AG20443 (cell line): ENCODE measurements at regions not wholly inside any gene's neighbourhood (a gene's known extent, or its start where the extent isn't known, plus 50 kb on each side); places are given as distances from the start of the nearest gene placed in this dataset.
"Not testable (repeated sequence)": the region's sequence is repeated elsewhere in the genome, so short reads cannot be mapped to it uniquely, and the experiment has no call there.

Experiments used
- DNase-seq: peaks from one replicate; pipeline ENCODE4 v3.0.0; 2012; ENCODE audit warnings: low spot score, mixed read lengths

DNA sequence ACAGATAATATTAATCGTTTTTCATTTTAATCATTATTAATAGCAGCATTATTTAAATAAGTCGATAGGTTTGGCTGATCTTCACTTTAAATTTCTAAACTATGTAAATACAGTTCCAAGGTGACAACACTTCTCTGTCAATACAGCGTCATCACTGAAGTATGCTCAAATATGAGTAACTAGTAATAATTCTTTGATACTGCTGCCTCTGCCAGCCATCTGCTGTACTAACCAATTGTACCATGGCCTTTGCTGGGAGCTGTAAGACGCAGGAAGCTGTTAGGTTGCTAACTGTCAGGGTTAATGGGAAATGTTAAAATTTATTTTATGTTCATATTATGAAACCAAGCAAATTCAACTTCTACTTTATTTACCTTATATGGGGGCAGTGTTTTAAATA lies 1650.5 kb upstream of the LRRTM3 start:
- DNase-seq: no peak

DNA sequence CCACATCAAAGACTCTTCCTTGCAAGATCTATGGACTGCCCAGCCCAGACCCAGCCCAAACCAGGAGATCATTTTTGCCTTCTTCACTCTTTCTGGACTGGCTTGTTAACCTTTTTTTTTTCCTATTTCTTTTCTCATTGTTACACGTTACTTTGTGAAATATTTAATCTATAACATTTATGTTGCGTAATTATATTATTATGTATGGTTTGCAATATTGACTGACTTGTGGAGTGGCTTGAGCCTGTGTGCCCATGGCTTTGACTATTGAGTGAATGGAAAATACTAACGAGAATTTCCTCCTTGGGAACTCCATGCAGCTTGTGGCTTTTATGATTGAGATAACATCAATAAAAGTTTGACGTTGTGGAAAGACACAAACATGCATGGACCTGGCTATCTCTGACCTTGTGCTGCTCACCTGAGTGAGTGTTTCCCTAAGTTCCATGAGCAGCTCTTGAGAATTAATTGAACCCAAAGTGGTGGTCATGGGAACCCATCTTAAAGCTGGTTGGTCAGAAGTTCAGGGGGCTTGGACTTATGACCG lies 1641.3 kb upstream of the LRRTM3 start:
- no peak for DNase-seq

DNA sequence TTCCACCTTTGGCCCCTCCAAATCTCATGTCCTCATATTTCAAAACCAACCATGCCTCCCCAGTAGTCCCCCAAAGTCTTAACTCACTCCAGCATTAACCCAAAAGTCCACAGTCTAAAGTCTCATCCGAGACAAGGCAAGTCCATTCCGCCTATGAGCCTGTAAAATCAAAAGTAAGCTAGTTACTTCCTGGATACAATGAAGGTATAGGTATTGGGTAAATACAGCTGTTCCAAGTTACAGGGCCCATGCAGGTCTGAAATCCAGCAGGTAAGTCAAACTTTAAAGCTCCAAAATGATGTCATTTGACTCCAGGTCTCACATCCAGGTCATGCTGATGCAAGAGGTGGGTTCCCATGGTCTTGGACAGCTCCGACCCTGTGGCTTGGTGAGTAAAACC lies 1640.1 kb upstream of the LRRTM3 start:
- not testable (repeated sequence) for DNase-seq

DNA sequence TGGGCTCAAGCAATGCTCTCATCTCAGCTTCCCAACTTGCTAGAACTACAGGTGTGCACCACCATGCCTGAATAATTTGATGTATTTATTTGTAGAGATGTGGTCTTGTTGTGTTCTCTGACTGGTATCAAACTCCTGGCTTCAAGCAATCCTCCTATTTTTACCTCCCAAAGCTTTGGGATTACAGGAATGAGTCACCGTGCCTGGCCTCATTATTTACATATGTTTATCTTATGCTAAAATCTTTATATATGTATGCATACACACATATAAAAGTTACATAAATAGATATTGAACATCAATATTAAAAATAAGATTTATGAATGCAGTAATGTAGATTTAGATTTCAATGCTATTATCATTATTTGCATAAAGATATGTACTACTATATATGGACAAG lies 1634.5 kb upstream of the LRRTM3 start:
- no peak for DNase-seq

DNA sequence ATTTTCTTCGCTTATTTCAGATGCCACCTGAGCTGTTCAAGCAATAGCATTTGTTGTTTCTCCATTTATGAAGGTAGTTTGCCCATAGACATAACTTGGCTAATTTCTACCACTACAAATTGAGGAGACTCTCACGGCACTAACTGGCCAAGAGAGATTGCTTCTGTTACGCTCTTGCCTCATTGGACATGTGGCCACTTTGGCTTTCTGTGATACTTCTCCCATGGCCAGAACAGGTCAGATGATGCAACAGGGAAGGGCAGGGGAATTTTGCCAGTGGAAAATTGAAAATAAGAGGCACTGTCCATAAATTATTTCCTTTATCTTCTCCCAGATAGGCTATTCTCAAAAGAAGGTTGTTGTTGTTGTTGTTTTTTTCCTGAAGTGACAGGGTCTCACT lies 1633.3 kb upstream of the LRRTM3 start:
- DNase-seq: no peak

DNA sequence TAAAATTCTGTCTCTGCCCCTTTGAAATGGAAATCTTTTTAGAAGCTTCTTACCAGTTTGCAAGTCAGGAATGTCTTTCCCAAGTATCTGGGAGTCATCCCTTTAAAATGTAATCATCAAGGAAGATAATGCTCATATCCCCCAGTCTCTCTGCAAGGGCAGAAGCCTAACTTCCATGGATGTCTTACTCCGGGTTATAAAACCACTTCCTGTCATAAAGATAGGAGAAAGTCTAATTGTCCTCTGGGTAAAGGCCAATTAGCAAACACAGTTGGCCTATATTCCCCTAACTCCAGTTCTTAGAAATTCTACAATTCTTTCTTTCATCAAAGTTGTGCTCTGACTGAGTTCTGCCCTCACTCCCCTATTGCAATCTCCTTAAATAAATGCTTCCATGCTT lies 1631.5 kb upstream of the LRRTM3 start:
- no peak for DNase-seq

DNA sequence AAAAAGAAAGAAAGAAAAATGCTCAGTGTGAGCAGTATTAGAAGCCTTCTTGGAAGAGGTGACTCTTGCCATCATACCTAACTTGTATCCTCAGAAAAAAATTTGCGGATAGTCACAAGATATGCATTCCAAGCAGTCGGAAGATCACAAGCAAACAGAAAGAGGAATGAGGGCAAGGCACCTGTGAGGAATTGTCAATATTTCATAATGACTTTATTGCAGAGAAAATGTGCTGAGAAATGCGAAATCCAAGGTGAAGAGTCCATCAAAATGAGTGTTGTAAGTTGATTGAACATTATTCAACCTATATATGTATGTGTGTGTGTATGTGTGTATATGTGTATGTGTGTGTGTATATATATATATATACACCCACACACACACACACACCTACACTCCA lies 1624.7 kb upstream of the LRRTM3 start:
- no peak for DNase-seq

DNA sequence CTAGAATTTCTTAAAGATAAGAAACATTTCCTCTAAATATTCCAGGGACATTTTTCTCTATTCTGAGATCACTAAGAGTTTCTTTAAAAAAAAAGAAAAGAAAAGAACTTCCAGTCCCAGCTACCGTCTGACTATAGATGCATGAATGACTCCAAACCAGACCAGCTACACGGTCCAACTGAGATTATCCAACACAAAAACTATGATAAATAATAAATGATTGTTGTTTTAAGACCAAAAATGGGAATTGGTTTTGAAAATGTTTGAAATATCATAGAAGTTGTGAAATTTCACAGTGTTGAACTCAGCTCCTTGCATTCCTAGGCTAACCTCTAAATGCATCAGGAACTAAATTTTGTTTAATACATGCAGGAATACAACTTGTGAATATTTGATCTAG lies 1619.6 kb upstream of the LRRTM3 start:
- no peak for DNase-seq

DNA sequence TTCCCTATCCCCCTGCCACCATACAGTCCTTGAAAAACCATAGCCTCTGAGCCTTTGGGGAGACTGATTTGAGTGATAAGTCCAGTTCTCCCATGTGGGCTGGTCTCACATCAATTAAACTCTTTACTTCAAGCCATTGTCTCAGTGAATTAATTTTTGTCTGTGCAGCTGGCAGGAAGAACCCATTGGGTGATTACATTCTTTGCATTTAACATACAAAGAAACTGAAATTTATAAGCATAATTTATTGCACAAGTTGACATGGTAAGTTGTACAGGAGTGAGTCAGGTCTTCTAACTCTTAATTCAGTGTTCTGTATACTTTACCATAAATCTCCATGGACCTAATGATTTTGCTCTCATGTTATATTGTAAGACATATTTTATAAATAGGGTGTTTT lies 1613.0 kb upstream of the LRRTM3 start:
- DNase-seq: no peak

DNA sequence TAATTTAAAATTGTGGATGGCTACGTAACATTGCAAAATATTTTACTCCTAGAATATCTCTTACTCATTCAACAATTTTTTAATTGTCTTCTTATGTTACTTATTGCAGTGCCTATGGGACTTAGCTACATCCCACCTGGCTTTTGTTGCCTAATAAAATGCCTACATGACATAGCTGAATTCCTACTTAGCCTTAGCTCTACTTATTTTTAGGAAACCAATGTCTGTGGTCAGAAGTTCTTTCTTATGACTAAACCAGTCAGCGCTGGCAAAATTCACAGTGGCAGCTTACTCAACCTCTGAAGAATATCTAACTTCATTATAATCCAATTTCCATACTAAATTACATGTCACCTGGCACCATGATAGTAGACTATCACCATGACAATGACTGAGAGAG lies 1612.4 kb upstream of the LRRTM3 start:
- DNase-seq: no peak

DNA sequence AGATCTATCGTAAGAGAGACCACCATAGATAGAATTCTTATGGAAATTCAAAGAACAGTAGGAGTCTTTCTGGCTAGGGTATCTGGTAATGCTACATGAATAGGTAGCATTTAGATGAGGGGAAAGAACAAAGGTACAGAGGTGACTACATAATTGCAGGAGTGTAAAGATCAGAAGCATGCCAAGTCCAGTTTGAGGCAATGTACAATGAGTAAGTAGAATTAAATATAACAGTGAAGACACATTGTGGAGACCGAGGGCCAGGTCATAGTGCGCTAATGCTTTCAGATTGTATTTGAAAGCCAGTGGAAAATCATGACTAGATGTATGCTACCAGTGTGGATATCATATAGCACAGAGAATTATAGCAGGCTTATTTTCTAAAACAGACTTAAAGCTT lies 1611.6 kb upstream of the LRRTM3 start:
- DNase-seq: no peak

DNA sequence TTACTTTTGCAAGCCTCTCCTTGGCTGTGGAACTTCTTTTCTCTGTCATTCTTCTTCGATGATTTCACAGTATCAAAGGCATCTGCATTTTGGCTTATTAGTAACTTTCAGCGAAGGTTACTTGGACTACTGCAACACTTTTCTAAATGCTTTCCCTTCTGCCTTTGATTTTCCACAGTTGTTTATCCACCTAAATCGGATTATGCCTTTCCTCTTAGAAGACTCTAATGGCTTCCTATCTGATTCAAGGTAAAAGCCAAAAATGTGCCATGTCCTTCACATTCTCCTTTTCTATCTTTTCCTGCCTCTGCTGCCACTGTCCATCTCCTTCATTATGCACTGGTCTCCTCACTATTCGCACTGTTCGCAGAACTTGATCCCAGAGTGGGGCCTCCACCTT lies 1606.3 kb upstream of the LRRTM3 start:
- no peak for DNase-seq

DNA sequence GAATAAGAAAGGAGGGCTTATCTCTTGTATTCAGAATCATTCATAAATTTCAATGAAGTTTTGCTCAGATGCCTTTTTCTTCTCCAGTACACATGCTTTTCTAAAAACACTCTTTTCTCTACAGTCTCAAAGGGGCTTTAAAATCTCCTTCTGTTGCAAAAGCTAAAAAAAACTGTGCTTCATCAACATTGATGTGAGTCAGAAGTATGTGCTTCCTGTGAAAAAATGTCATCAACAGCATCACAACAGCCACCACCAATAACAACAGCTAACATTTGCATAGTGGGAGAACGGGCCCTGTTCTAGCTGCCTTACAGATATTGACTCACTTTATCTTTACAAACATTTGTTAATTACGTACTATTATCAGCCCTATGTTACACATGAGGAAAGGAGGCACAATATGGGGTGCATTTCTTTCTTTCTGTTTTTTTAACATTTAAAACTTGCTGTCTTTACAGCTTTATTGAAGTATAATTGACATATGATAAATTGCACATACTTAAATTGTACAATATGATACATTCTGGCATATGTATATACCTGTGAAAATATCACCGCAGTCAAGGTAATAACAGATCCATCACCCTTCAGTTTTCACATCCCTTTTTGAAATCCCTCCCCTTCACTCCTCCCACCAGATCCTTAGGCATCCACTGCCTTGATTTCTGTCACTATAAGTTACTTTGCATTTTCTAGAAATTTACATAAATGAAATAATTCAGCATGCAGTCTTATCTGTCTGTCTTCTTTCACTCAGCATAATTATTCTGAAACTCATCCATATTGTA lies 1605.4 kb upstream of the LRRTM3 start:
- no peak for DNase-seq

DNA sequence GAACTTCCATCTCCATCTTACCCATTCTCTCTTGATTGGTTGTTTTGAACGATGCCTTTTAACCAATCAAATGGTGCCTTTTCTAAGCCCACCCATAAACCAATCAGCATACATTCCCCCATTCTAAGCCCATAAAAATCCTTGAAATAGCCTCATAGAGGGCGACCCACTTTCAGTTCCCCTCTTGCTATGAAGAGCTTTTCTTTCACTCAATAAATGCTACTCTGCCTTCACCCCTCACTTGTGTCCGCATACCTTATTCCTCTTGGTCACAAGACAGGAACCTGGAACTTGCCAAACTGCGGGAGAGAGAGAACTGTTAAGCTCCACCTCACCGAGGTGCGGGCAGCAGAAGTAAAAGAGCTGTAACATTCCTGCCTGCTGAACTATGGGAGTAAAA lies 1602.0 kb upstream of the LRRTM3 start:
- DNase-seq: no peak

DNA sequence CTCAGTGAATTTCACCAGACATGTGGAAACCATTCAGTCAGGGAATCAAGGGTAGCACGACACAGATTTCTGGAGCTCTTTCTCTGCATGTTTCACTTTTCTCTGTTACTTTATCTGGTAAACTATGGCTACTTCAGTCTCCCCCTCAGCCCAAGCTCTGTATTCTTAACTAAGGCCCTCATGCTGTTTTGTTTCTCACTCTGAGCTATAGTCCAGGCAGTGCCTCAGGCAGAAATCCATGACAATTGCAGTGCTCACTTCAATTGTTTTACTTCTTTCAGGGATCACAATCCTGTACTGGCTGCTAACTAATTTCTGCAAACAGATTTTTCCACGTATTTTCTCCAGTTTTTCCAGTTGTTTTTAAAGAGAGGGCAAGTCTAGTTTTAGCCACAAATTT lies 1599.9 kb upstream of the LRRTM3 start:
- DNase-seq: no peak

DNA sequence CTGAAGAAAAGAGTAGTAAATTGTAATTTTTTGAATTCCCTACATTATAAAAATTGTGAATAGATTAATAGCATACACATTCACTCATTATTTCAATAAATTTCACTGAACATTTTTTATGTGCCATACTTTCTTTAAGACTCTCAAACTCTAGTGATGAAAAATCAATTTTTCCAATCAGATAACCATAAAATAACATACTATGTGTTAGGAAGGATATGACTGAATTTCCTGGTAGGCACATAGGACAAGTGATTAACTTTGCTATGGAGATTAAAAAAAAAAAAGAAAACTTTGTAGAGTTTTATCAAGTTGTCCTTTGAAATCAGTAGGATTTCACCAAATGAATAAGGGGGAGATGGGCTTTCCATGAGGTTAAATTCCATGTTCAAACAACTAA lies 1597.3 kb upstream of the LRRTM3 start:
- DNase-seq: no peak

DNA sequence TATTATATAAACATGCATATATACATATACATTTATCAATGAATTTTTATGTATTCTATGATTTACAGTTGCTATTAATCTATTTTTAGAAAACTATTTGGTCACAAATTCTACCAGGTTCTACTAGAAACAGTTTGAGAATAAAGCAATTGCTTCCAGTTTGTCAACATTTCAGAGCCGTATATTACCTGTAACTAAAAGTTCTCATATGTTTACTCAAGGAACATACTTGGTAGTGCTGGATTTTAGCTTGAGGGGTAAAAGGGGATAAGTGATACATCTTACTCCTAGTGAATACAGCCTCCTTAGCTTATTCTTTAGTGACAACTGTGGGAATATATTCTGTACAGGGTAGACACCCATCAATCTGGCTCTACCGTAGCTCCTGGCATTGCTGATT lies 1590.5 kb upstream of the LRRTM3 start:
- no peak for DNase-seq

DNA sequence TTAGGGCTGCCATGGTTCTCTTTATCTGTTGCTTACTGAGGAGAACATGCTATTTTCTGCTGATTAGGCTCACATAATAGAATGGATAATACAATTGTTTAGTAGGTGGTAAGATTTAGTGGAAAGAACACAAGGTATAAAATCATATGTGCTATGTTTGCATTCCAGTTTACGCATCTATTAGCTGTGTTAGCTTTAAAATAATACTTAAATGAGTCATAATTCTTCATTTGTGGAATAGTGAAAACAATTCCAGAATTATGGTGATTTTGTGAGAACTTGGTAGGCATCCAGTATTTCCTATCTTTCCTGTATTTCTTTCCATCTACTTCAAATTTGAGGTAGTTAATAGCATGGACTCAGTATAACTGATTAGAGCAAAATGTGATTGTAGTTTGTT lies 1585.5 kb upstream of the LRRTM3 start:
- DNase-seq: no peak

DNA sequence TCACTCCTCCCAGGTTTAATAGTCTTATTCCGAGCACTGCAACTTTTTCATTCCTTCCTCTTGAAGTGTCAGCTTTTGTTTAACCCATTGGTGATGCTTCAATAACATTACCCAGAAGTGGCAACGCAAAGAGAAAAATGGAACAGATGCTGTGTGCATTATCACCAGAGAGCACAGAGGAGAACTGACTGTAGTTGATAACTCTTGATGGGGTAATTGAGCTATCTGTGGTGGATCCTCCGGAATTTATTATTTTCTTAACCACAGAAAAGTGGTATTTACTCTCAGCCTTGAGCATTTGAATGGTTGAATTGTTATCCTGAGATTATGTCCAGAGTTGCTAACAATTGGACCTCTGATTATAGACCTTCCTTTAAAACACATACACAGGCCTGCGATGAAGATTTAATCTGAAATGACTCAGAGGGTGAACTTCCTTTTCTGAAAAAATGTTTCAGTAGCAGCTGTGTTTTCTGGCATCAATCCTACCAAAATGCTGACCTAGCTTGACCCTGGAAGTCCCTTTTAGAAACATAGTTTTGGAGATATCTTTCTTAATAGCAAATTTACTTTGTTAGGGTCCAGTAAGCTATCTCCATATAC lies 1584.4 kb upstream of the LRRTM3 start:
- no peak for DNase-seq

DNA sequence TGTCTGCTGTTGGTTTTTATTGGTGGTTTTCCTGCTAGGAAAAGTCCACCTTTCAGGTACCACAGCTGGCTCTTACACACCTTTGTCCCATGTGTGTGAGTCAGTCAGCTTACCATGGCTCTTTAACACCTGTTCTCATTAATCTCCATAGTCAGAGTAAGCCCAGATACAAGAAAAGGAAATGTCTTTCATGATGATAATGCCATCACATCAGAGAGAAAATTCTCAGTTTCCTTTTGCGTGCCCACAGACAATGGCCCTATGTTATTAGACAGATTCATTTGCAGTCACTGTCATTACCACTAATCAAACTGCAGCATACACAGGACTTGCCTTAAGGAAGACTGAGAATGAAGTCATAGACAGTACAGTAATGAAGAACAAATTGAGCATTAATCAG lies 1583.6 kb upstream of the LRRTM3 start:
- no peak for DNase-seq

DNA sequence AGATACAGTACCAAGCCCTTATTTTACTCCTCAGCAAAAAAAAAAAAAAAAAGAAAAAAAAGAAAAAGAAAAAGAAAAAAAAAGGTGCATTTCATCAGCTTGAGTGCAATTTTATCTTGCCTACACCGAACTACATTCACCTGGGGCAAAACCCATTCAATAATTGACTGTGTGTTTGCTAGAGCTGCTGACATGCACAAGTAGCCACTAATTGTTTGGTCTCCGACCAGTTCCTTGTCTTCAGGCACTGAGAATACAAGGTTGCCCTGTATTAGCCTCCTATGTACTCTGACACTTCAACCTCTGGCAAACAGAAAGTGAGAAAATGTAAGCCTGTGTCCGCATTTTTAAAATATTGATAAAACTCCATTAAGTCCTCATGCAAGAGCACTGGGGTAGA lies 1579.4 kb upstream of the LRRTM3 start:
- no peak for DNase-seq

DNA sequence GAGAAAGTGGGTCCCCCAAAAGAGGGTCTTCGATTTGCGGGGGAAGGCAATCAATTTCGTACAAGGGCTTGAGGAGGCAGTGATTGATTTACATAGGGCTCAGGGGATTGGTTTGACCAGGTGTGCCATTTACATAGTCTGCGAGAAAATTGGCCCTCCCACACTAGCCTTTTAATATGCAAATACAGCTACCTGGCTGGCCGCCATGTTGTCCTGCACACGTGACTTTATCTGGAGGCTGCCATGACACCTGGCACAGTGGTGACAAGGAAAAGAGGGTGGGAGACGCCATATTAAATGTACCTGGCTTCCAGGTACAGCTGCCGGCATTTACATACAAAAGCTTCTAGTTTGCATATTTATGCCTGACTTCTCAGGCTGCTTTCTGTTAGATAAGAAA lies 1577.2 kb upstream of the LRRTM3 start:
- DNase-seq: no peak

DNA sequence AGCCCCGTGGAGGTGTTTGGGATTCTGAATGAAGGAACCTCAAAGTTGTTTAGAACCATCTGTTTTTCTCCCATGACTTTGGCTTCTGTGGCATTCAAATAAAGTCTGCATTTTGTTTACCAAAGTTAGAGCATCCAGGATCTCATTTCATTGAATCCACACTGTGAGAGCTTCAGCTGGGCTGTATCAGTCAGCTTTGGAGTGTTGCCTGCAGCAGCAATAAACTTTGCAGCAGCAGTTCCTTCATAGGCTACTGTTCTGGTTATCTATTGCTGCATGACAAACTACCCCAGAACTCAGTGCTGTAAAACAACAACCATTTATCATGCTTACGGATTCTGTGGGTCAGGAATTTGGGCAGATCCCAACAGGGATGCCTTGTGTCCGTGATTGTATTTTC lies 1575.2 kb upstream of the LRRTM3 start:
- DNase-seq: no peak

DNA sequence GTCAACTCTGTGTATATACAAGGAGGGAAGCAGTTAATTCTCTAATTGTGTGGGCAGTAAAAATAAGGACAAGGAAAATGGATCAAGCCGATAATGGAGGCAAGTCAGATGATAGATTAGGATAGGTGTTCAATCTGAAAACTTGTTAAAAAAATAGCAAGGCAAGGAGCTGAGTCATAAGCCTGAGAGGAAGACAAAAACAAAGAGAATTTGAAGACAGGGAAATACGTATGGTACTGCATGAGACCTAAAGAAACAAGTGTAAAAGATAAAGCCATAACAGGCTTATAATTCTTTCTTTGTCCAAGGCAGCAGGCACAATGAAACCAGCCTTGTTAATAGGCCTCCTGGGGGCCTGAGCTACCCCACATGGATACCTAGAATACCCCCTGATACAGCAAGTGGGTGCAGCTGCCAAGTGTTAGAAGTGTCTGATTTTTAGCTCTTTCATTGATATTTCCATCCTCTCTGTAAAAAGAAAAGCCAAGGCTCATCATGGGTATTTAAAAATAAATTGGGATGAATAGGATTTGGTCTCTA lies 1570.6 kb upstream of the LRRTM3 start:
- DNase-seq: no peak
